H1 (cell line): ENCODE measurements at regions not wholly inside any gene's neighbourhood (a gene's known extent, or its start where the extent isn't known, plus 50 kb on each side); places are given as distances from the start of the nearest gene placed in this dataset.

Source experiments
- BACH1 ChIP-seq: IDR thresholded peaks from 2 replicates; pipeline ENCODE4 v1.6.1; 2012; ENCODE audit warnings: low read length, improper control_type of control experiment
- CEBPB ChIP-seq: IDR thresholded peaks from 2 replicates; pipeline ENCODE4 v1.6.1; 2012; ENCODE audit warnings: low read depth, low read length
- GABPA ChIP-seq: IDR thresholded peaks from 2 replicates; pipeline ENCODE4 v1.6.1; 2011; ENCODE audit warnings: mild to moderate bottlenecking, low read length, moderate library complexity, borderline replicate concordance; ENCODE audit not compliant: insufficient read depth
- KDM4A ChIP-seq: IDR thresholded peaks from one replicate; pipeline ENCODE4 v1.7.1; 2012; ENCODE audit warnings: low read depth, mild to moderate bottlenecking, moderate library complexity, low read length, inconsistent platforms; ENCODE audit not compliant: severe bottlenecking
- KDM5A ChIP-seq: fragments of 200-600 bp; IDR thresholded peaks from 2 replicates; pipeline ENCODE4 v1.7.1; 2012; ENCODE audit warnings: mild to moderate bottlenecking, low read length, inconsistent platforms, mixed read lengths
- POLR2AphosphoS5 ChIP-seq: IDR thresholded peaks from 2 replicates; pipeline ENCODE4 v1.6.1; 2011; ENCODE audit warnings: low read depth, low read length
- SIRT6 ChIP-seq: IDR thresholded peaks from one replicate; pipeline ENCODE4 v1.7.1; 2012; ENCODE audit warnings: low read length, inconsistent platforms
- SP2 ChIP-seq: IDR thresholded peaks from 2 replicates; pipeline ENCODE4 v1.6.1; 2012; ENCODE audit warnings: mild to moderate bottlenecking, low read length, inconsistent platforms
- TF ChIP-seq, protein P1 (sequence below): IDR thresholded peaks from 2 replicates; pipeline ENCODE4 v1.6.1; 2012; ENCODE audit warnings: inconsistent platforms

DNA sequence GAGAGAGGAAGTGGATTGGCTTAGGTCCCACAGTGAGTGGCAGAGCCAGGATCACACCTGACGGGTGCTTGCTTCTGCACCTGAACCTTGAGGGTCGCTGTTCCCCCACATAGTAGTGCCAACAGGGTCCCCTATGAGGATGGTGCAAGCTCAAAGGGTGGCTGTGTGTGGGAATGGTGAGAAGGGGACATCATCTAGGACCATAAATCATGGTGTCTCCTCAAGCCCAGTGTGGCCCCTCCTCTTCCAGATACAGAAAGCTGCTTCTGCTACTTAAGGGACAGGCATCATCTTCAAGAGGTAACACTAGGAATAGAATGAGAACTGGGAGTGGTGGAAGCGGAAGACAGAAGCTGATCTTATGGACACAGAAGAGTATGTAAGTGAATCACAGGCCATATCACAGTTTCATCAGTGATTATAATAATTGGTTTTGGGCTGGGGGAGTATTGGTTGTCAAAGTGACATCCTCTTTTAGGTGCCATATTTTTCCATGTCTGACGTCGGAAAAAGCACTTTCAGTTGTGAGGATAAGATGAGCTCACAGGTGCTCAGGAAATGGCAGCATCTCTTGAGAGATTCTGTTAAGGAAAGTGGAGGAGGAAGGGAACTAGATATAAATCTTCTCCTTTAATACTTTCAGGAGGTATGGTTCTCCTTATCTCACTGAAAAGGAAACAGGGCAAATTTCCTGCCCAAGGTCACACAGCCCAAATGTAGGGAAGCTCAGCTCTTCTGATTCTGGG lies 83.2 kb upstream of the HNF1B start (continued):
- TF ChIP-seq BACH1 (no peak), SIRT6 (no peak), KDM4A (no peak), GABPA (no peak), KDM5A (no peak), SP2 (no peak), CEBPB (no peak), POLR2AphosphoS5 (no peak)
- TF ChIP-seq, protein P1, sequence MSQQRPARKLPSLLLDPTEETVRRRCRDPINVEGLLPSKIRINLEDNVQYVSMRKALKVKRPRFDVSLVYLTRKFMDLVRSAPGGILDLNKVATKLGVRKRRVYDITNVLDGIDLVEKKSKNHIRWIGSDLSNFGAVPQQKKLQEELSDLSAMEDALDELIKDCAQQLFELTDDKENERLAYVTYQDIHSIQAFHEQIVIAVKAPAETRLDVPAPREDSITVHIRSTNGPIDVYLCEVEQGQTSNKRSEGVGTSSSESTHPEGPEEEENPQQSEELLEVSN, result no peak
- TF ChIP-seq, all 59 proteins: peak for 0
